Activated T-cell treated with anti-CD3 and anti-CD28 coated beads, Interleukin-2, amount 50 U/mL, for 24 hours (primary cell): ENCODE measurements at regions not wholly inside any gene's neighbourhood (a gene's known extent, or its start where the extent isn't known, plus 50 kb on each side); places are given as distances from the start of the nearest gene placed in this dataset.

ENCODE experiments used
- DNase-seq: peaks from one replicate; pipeline ENCODE4 v3.0.0-alpha.2; 2020
- H3K27ac Mint-ChIP-seq: 2 replicates; pipeline ENCODE4 v1.8.0; 2020; ENCODE audit warnings: mild to moderate bottlenecking, mixed read lengths
- H3K27me3 Mint-ChIP-seq: 2 replicates; pipeline ENCODE4 v1.8.0; 2020; ENCODE audit warnings: mixed read lengths
- H3K36me3 Mint-ChIP-seq: 2 replicates; pipeline ENCODE4 v1.8.0; 2020; ENCODE audit warnings: low read depth, mixed read lengths
- H3K4me1 Mint-ChIP-seq: 2 replicates; pipeline ENCODE4 v1.8.0; 2020; ENCODE audit warnings: low read depth, mixed read lengths
- H3K4me3 Mint-ChIP-seq: 2 replicates; pipeline ENCODE4 v1.8.0; 2020; ENCODE audit warnings: mild to moderate bottlenecking, moderate library complexity, mixed read lengths
- H3K9me3 Mint-ChIP-seq: 2 replicates; pipeline ENCODE4 v1.8.0; 2020; ENCODE audit warnings: mixed read lengths

- Mint-ChIP-seq H3K4me1 (peaks cover 4% of the 10 kb centered on the region), H3K27ac (no peak overlapping the region), H3K4me3 (no peak overlapping the region), H3K36me3 (no peaks in the 10 kb centered on the region), H3K9me3 (peaks cover 7% of the 10 kb centered on the region), H3K27me3 (no peaks in the 10 kb centered on the region)
- DNase-seq = no peak
Observed at GRCh38 chr3:31051226-31051625, 156.8 kb upstream of the GADL1 start.

- H3K4me1 Mint-ChIP-seq = peaks cover 4% of the 10 kb centered on the region
- peaks cover 7% of the 10 kb centered on the region for H3K9me3 Mint-ChIP-seq
- DNase-seq = no peak
- H3K27me3 Mint-ChIP-seq = no peaks in the 10 kb centered on the region
- H3K27ac Mint-ChIP-seq = no peak overlapping the region
- no peaks in the 10 kb centered on the region for H3K36me3 Mint-ChIP-seq
- no peak overlapping the region for H3K4me3 Mint-ChIP-seq
Observed at GRCh38 chr3:31053299-31053698, 158.8 kb upstream of the GADL1 start.

GRCh38 chr3:31054032-31054431 is 159.6 kb upstream of the GADL1 start:
- DNase-seq = no peak
- no peaks in the 10 kb centered on the region for H3K27me3 Mint-ChIP-seq
- peaks cover 11% of the 10 kb centered on the region for H3K9me3 Mint-ChIP-seq
- no peaks in the 10 kb centered on the region for H3K36me3 Mint-ChIP-seq
- no peak overlapping the region for H3K4me3 Mint-ChIP-seq
- no peak overlapping the region for H3K27ac Mint-ChIP-seq
- H3K4me1 Mint-ChIP-seq = peaks cover 4% of the 10 kb centered on the region

GRCh38 chr3:31055757-31056156 is 161.3 kb upstream of the GADL1 start:
- Mint-ChIP-seq H3K27me3 (no peaks in the 10 kb centered on the region), H3K27ac (no peak overlapping the region), H3K9me3 (peaks cover 19% of the 10 kb centered on the region), H3K36me3 (no peaks in the 10 kb centered on the region), H3K4me1 (no peaks in the 10 kb centered on the region), H3K4me3 (no peak overlapping the region)
- no peak for DNase-seq

- Mint-ChIP-seq H3K4me3 (no peak overlapping the region), H3K36me3 (no peaks in the 10 kb centered on the region), H3K27me3 (no peaks in the 10 kb centered on the region), H3K27ac (no peak overlapping the region), H3K9me3 (peaks cover 16% of the 10 kb centered on the region), H3K4me1 (no peaks in the 10 kb centered on the region)
- DNase-seq = no peak
Observed at GRCh38 chr3:31057891-31058290, 163.4 kb upstream of the GADL1 start.

GRCh38 chr3:31064021-31064420 is 169.6 kb upstream of the GADL1 start:
- Mint-ChIP-seq H3K4me1 (no peaks in the 10 kb centered on the region), H3K27ac (no peak overlapping the region), H3K4me3 (no peak overlapping the region), H3K9me3 (peaks cover 10% of the 10 kb centered on the region), H3K27me3 (no peaks in the 10 kb centered on the region), H3K36me3 (no peaks in the 10 kb centered on the region)
- DNase-seq = no peak

- no peaks in the 10 kb centered on the region for H3K36me3 Mint-ChIP-seq
- DNase-seq = no peak
- no peaks in the 10 kb centered on the region for H3K4me1 Mint-ChIP-seq
- H3K27me3 Mint-ChIP-seq = no peaks in the 10 kb centered on the region
- no peak overlapping the region for H3K4me3 Mint-ChIP-seq
- H3K27ac Mint-ChIP-seq = no peak overlapping the region
- peaks cover 7% of the 10 kb centered on the region for H3K9me3 Mint-ChIP-seq
Observed at GRCh38 chr3:31065765-31066164, 171.3 kb upstream of the GADL1 start.

- no peak for DNase-seq
Observed at GRCh38 chr3:31067004-31067403, 172.5 kb upstream of the GADL1 start.

GRCh38 chr3:31075471-31075870 is 181.0 kb upstream of the GADL1 start:
- DNase-seq = no peak
- Mint-ChIP-seq H3K9me3 (peaks cover 10% of the 10 kb centered on the region), H3K4me1 (peaks cover 28% of the 10 kb centered on the region), H3K27ac (no peak overlapping the region), H3K4me3 (no peak overlapping the region), H3K36me3 (no peaks in the 10 kb centered on the region), H3K27me3 (no peaks in the 10 kb centered on the region)

More at GRCh38 chr3:31067004-31067403, 172.5 kb upstream of the GADL1 start:
- no peaks in the 10 kb centered on the region for H3K4me1 Mint-ChIP-seq
- H3K4me3 Mint-ChIP-seq = no peak overlapping the region
- no peaks in the 10 kb centered on the region for H3K27me3 Mint-ChIP-seq
- H3K36me3 Mint-ChIP-seq = no peaks in the 10 kb centered on the region
- H3K9me3 Mint-ChIP-seq = peaks cover 8% of the 10 kb centered on the region
- no peak overlapping the region for H3K27ac Mint-ChIP-seq

GRCh38 chr3:31075876-31076275 is 181.4 kb upstream of the GADL1 start:
- DNase-seq = no peak
- H3K9me3 Mint-ChIP-seq = peaks cover 8% of the 10 kb centered on the region
- peak overlapping the region; percentile 82 for H3K27ac Mint-ChIP-seq
- no peaks in the 10 kb centered on the region for H3K27me3 Mint-ChIP-seq
- no peaks in the 10 kb centered on the region for H3K36me3 Mint-ChIP-seq
- no peak overlapping the region for H3K4me3 Mint-ChIP-seq
- peaks cover 28% of the 10 kb centered on the region for H3K4me1 Mint-ChIP-seq

GRCh38 chr3:31077021-31077601 is 182.7 kb upstream of the GADL1 start:
- no peak overlapping the region for H3K4me3 Mint-ChIP-seq
- peaks cover 28% of the 10 kb centered on the region for H3K4me1 Mint-ChIP-seq
- peak overlapping the region; percentile 82 for H3K27ac Mint-ChIP-seq
- peaks cover 5% of the 10 kb centered on the region for H3K9me3 Mint-ChIP-seq
- peak; percentile 49 for DNase-seq
- H3K36me3 Mint-ChIP-seq = no peaks in the 10 kb centered on the region
- no peaks in the 10 kb centered on the region for H3K27me3 Mint-ChIP-seq

- no peaks in the 10 kb centered on the region for H3K36me3 Mint-ChIP-seq
- no peaks in the 10 kb centered on the region for H3K9me3 Mint-ChIP-seq
- H3K27me3 Mint-ChIP-seq = no peaks in the 10 kb centered on the region
- H3K4me3 Mint-ChIP-seq = no peak overlapping the region
- H3K27ac Mint-ChIP-seq = peak overlapping the region; percentile 82
- DNase-seq = no peak
- H3K4me1 Mint-ChIP-seq = peaks cover 25% of the 10 kb centered on the region
Observed at GRCh38 chr3:31077826-31078225, 183.4 kb upstream of the GADL1 start.

GRCh38 chr3:31079689-31080088 is 185.2 kb upstream of the GADL1 start:
- no peaks in the 10 kb centered on the region for H3K9me3 Mint-ChIP-seq
- peaks cover 23% of the 10 kb centered on the region for H3K4me1 Mint-ChIP-seq
- no peaks in the 10 kb centered on the region for H3K36me3 Mint-ChIP-seq
- H3K27ac Mint-ChIP-seq = no peak overlapping the region
- no peak overlapping the region for H3K4me3 Mint-ChIP-seq
- no peak for DNase-seq
- no peaks in the 10 kb centered on the region for H3K27me3 Mint-ChIP-seq

- DNase-seq = no peak
- Mint-ChIP-seq H3K4me3 (no peak overlapping the region), H3K9me3 (no peaks in the 10 kb centered on the region), H3K4me1 (peaks cover 20% of the 10 kb centered on the region), H3K27ac (no peak overlapping the region), H3K27me3 (no peaks in the 10 kb centered on the region), H3K36me3 (no peaks in the 10 kb centered on the region)
Observed at GRCh38 chr3:31081018-31081662, 186.7 kb upstream of the GADL1 start.

GRCh38 chr3:31086148-31086547 is 191.7 kb upstream of the GADL1 start:
- Mint-ChIP-seq H3K4me1 (peaks cover 2% of the 10 kb centered on the region), H3K4me3 (no peak overlapping the region), H3K27ac (no peak overlapping the region)

More at GRCh38 chr3:31086148-31086547, 191.7 kb upstream of the GADL1 start:
- DNase-seq = no peak
- H3K9me3 Mint-ChIP-seq = no peaks in the 10 kb centered on the region
- H3K27me3 Mint-ChIP-seq = no peaks in the 10 kb centered on the region
- no peaks in the 10 kb centered on the region for H3K36me3 Mint-ChIP-seq
